C4-2B (cell line): ENCODE measurements at regions not wholly inside any gene's neighbourhood (a gene's known extent, or its start where the extent isn't known, plus 50 kb on each side); places are given as distances from the start of the nearest gene placed in this dataset.

Experiments used
- CTCF ChIP-seq: fragments of 450-650 bp; conservative IDR thresholded peaks from 2 replicates; pipeline ENCODE4 v1.5.1; 2017; ENCODE audit warnings: mild to moderate bottlenecking
- ZFX ChIP-seq: fragments of 450-650 bp; IDR thresholded peaks from 2 replicates; pipeline ENCODE4 v1.6.1; 2017

DNA sequence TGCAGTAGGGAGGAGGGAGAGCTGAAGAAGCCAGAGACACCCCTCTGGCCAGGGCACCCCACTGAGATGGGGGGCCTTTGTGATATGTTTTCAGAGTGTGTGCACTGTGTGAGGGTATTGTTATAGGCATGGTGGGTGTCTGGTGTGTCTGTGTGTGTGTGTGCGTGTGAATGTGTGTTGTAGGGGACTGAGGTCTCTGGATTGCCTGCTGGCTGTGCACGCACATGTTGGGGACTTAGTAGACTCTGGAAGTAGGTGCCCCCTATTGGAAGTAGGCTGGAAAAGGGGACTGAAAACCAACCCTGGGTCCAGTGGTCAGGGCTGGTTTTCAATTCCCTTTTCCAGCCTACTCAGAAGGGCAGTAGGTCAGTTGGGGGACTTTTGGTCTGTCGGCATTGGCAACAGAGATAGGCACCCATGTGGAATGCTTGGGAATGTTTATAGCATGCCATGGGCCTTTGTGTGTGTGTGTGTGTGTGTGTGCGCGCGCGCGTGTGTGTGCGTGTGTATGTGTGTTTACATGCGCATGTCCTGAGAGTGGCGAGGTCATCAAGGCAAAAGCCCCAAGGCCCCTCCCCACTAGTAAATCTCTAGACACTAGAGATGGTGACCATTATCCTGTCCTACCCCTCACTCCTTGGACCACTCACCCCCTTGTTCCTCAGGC is 78.8 kb downstream of the HIF1AN start:
- TF ChIP-seq CTCF (no peak), ZFX (no peak)
